HG03520 (cell line): ENCODE measurements at regions not wholly inside any gene's neighbourhood (a gene's known extent, or its start where the extent isn't known, plus 50 kb on each side); places are given as distances from the start of the nearest gene placed in this dataset.

ENCODE experiments used
- ATAC-seq: cut with Tn5 transposase; IDR thresholded peaks from one replicate; pipeline ENCODE4 v1.9.1; 2021; ENCODE audit warnings: mild to moderate bottlenecking, moderate library complexity; ENCODE audit not compliant: unreplicated experiment

DNA sequence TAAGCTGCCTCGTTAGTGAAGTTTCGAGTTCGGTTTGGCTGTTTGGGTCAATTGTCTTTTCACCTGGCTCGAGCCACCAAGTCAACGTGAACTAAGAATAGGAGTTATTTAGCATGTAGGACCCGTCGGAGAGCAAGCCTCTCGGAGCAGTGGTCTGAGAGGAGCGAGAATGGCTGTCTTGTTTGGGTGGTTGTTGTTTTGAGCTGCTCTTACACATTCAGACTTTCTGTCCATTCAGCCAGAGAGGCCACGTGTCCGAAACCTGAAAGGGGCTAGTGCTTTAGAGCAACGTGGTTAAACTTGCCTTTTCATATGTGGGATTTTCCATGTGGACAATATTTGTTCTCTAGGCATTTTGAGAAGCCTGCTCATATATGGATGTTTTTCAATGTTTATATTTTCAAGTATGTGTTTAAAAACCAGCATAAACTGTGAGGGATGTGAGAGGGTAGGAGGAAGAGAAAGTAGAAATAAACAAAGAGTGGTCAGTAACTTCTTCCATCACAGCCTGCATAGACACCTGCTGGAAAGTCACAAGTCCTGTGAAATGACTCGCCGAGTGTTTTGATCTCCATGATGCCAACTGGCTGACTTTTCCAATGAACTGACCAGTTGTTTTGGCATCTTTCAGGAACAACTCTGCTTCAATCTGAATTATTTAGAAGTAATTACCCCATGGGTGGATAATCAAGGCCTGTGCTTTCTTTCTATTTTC lies 221.0 kb downstream of the ASCL1 start:
- ATAC-seq = no peak

GRCh38 chr12:103181366-103182152 lies 224.1 kb downstream of the ASCL1 start:
- peak; percentile 89 for ATAC-seq

DNA sequence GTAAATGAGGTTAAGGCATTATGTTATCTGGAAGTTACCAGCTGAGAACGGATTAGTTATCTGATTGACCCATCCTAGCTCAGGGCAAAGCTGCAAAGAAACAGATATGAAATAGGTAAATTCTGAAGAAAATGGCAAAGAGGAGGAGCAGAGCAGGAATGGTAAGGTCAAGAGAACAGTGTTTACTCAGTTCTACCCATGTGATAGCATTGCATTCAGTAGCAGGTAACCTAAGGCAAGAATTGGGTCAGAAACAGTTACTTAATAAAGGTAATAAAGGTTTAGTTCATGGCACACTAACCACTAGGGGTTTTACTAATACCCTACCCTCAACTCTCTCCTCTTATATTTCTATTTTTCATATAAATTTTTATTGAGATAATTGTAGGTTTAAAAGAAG lies 224.8 kb downstream of the ASCL1 start:
- ATAC-seq = no peak

GRCh38 chr12:103196467-103196866 lies 239.0 kb downstream of the ASCL1 start:
- ATAC-seq = no peak

GRCh38 chr12:103197725-103198388 lies 240.4 kb downstream of the ASCL1 start:
- no peak for ATAC-seq

- no peak for ATAC-seq
Measured at GRCh38 chr12:103198499-103198898, 241.0 kb downstream of the ASCL1 start.

DNA sequence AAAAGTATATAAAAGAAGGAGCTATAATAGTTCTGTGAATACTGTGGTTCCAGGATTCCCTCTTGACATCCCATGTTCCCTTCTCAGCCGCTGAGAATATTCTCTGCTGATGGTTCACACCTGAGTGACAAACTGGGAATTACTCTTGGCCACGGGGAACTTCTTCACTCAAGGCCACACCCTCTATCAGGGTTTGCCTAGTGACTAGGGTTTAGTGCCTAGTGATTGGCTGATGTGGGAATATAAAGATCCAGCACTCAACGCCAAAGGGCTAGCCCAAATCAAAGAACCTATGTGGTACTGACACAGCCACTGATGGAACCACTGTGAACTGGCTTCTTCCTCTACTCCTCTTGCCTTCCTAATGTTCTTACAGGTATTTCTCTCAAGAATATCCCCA lies 248.4 kb downstream of the ASCL1 start:
- ATAC-seq = no peak

GRCh38 chr12:103207936-103208335 lies 250.5 kb downstream of the ASCL1 start:
- ATAC-seq = no peak

DNA sequence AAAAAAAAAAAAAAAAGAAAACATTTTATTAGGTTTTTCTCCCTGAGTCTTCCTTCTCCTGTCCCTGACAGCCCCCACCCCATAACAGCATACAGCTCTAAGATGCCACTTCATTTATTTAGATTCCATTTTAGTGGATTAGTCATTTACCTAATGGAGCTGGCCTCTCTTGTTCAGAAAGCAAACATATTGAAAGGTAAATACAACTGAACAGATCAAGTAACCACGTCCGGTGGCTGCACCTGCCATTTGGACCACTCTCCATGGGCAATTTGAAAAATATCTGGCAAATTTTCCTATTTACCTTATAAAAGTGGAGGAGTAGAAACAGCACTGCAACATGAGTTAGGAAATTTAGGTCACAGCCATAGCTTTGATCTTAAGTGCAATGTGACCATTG lies 254.6 kb downstream of the C12orf42 start:
- no peak for ATAC-seq

GRCh38 chr12:103244596-103244995 lies 251.2 kb downstream of the C12orf42 start:
- ATAC-seq = no peak

- no peak for ATAC-seq
Measured at GRCh38 chr12:103247531-103247930, 248.2 kb downstream of the C12orf42 start.

DNA sequence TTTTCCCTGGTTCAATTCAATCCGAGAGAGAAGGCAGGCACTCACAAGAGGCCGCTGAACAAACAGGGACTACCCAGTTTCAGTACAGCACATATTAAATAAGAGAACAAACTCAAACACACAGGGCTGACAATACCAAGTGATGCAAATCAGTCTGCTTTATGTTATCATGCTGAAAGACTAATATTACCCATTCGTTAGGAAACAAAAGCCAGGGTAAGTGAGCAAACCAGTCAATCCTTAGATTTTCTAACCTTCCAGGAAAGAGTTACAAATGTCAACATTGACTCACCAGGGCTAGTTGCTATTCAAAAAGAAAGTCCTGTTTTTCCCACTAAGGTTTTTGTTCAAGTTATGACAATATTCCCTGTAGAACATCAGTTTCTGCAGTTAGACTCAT lies 246.2 kb downstream of the C12orf42 start:
- no peak for ATAC-seq

- no peak for ATAC-seq
Measured at GRCh38 chr12:103250487-103250886, 245.3 kb downstream of the C12orf42 start.
